HCT116 (cell line): ENCODE measurements at regions not wholly inside any gene's neighbourhood (a gene's known extent, or its start where the extent isn't known, plus 50 kb on each side); places are given as distances from the start of the nearest gene placed in this dataset.

ENCODE experiments used
- ATAC-seq: fragments of 200-7000 bp; cut with Tn5 transposase; 2 replicates; pipeline ENCODE4 v1.9.1; 2020; ENCODE audit warnings: mild to moderate bottlenecking, moderate library complexity
- BruUV-seq: library from RNA; stranded (reverse); fragments of 400-500 nt; replicated peaks from 2 replicates; lab custom pipeline; 2021; lab: Mats Ljungman, UMichigan
- CTCF ChIA-PET: fragments of 300-600 bp; sonication (Branson Sonifier 250); formaldehyde crosslinking; loops from one replicate; lab custom pipeline; 2021; ENCODE audit warnings: antibody characterized with exemption; lab: Charles Lee
- POLR2A ChIA-PET: fragments of 300-600, 350-600 bp; sonication (Branson Sonifier 250); formaldehyde crosslinking; loops from one replicate; lab custom pipeline; 2021; ENCODE audit warnings: antibody characterized with exemption; lab: Charles Lee
- RAD21 ChIA-PET, 2 experiments: fragments of 300-600 bp; sonication (Branson Sonifier 250); formaldehyde crosslinking; loops; one replicate each; lab custom pipeline; 2023; ENCODE audit warnings: low total read pairs in 2 of 2; ENCODE audit not compliant: uncharacterized antibody in 2 of 2, unreplicated experiment in 2 of 2, low non-redundant PET in 1 of 2; lab: Charles Lee
- DNase-seq: peaks from one replicate; pipeline ENCODE4 v3.0.0-alpha.2; 2010; ENCODE audit warnings: low read depth, low spot score
- H2AFZ ChIP-seq: fragments of 200-600 bp; shearing (Covaris generic), sonication (generic); 2 replicates; pipeline ENCODE4 v1.6.1; 2017; ENCODE audit warnings: low read depth, mixed run types, mixed read lengths, antibody characterized with exemption, low read length; ENCODE audit not compliant: poor library complexity, severe bottlenecking
- H3K27ac ChIP-seq: 2 replicates; pipeline ENCODE4 v1.5.1; 2012; ENCODE audit warnings: low read depth, low read length
- H3K27me3 ChIP-seq: fragments of 200-600 bp; sonication (generic); 2 replicates; pipeline ENCODE4 v1.6.1; 2016; ENCODE audit warnings: mixed run types, low read length, mixed read lengths; ENCODE audit not compliant: insufficient read depth
- H3K36me3 ChIP-seq, 2 experiments: fragments of 200-500 bp in 1 of 2; fragments of 200-600 bp in 1 of 2; sonication (Bioruptor generic) in 1 of 2; sonication (generic) in 1 of 2; 2 replicates each; pipeline versions ENCODE4 v1.5.1 to v1.6.1; 2014 to 2016; ENCODE audit warnings: low read length in 2 of 2, inconsistent platforms in 1 of 2, mixed read lengths in 1 of 2, mixed run types in 1 of 2; ENCODE audit not compliant: insufficient read depth in 2 of 2, control insufficient read depth in 1 of 2
- H3K4me1 ChIP-seq, 2 experiments: fragments of 200-600 bp in 1 of 2; sonication (generic) in 1 of 2; 2 replicates each; pipeline versions ENCODE4 v1.5.1 to v1.6.1; 2012 to 2017; ENCODE audit warnings: low read length in 2 of 2, inconsistent platforms in 1 of 2, mild to moderate bottlenecking in 1 of 2, mixed read lengths in 1 of 2, mixed run types in 1 of 2, moderate library complexity in 1 of 2; ENCODE audit not compliant: insufficient read depth in 2 of 2, control insufficient read depth in 1 of 2
- H3K4me2 ChIP-seq: fragments of 200-600 bp; sonication (generic); 2 replicates; pipeline ENCODE4 v1.6.1; 2017; ENCODE audit warnings: mixed run types, low read length, mixed read lengths
- H3K4me3 ChIP-seq, 2 experiments: fragments of 200-600 bp in 1 of 2; sonication (generic) in 1 of 2; replicated peaks in 1 of 2; 2 replicates each; pipeline ENCODE4 v1.5.1; 2011 to 2016; ENCODE audit warnings: low read length in 2 of 2, control low read depth in 1 of 2, low read depth in 1 of 2, mild to moderate bottlenecking in 1 of 2, mixed read lengths in 1 of 2, mixed run types in 1 of 2
- H3K79me2 ChIP-seq: fragments of 200-600 bp; sonication (generic); 2 replicates; pipeline ENCODE4 v1.6.1; 2017; ENCODE audit warnings: mild to moderate bottlenecking, mixed run types, low read length, moderate library complexity, mixed read lengths; ENCODE audit not compliant: insufficient read depth
- H3K9ac ChIP-seq: fragments of 200-600 bp; sonication (generic); 2 replicates; pipeline ENCODE4 v1.6.1; 2016; ENCODE audit warnings: low read length, mixed read lengths
- H3K9me2 ChIP-seq: fragments of 200-600 bp; sonication (generic), shearing (Covaris generic); 2 replicates; pipeline ENCODE4 v1.6.1; 2017; ENCODE audit warnings: mixed run types, mild to moderate bottlenecking, moderate library complexity; ENCODE audit not compliant: insufficient read depth
- H3K9me3 ChIP-seq, 2 experiments: fragments of 200-500 bp in 1 of 2; fragments of 200-600 bp in 1 of 2; sonication (Bioruptor generic) in 1 of 2; sonication (generic) in 1 of 2; 2 replicates each; pipeline ENCODE4 v1.6.1; 2014 to 2017; ENCODE audit warnings: low read length in 2 of 2, mixed read lengths in 2 of 2, inconsistent platforms in 1 of 2, low read depth in 1 of 2, mild to moderate bottlenecking in 1 of 2, mixed run types in 1 of 2, moderate library complexity in 1 of 2; ENCODE audit not compliant: control insufficient read depth in 1 of 2, insufficient read depth in 1 of 2
- H4K20me1 ChIP-seq: fragments of 200-600 bp; sonication (generic), shearing (Covaris generic); 2 replicates; pipeline ENCODE4 v1.6.1; 2017; ENCODE audit warnings: mixed run types, mild to moderate bottlenecking, moderate library complexity; ENCODE audit not compliant: insufficient read depth
- CBX3 ChIP-seq: IDR thresholded peaks from 2 replicates; pipeline ENCODE4 v1.6.1; 2012; ENCODE audit warnings: low read depth
- CEBPB ChIP-seq: IDR thresholded peaks from 2 replicates; pipeline ENCODE4 v1.6.1; 2012; ENCODE audit warnings: low read depth
- EGR1 ChIP-seq: IDR thresholded peaks from 2 replicates; pipeline ENCODE4 v1.6.1; 2012; ENCODE audit warnings: low read depth
- ELF1 ChIP-seq: IDR thresholded peaks from 2 replicates; pipeline ENCODE4 v1.6.1; 2012; ENCODE audit warnings: low read depth, borderline replicate concordance
- EZH2 ChIP-seq: fragments of 200-600 bp; sonication (generic); IDR thresholded peaks from 2 replicates; pipeline ENCODE4 v1.6.1; 2017; ENCODE audit warnings: antibody characterized with exemption, mixed run types
- EZH2phosphoT487 ChIP-seq: fragments of 200-600 bp; IDR thresholded peaks from 2 replicates; pipeline ENCODE4 v1.6.1; 2018; ENCODE audit warnings: antibody characterized with exemption, borderline replicate concordance
- FOSL1 ChIP-seq: IDR thresholded peaks from 2 replicates; pipeline ENCODE4 v1.6.1; 2012; ENCODE audit warnings: low read depth
- RAD21 ChIP-seq: IDR thresholded peaks from 2 replicates; pipeline ENCODE4 v1.6.1; 2012; ENCODE audit warnings: low read depth, mild to moderate bottlenecking
- SP1 ChIP-seq: IDR thresholded peaks from 2 replicates; pipeline ENCODE4 v1.6.1; 2012; ENCODE audit warnings: low read depth
- SRF ChIP-seq: IDR thresholded peaks from 2 replicates; pipeline ENCODE4 v1.6.1; 2012; ENCODE audit warnings: low read depth
- TCF7L2 ChIP-seq: IDR thresholded peaks from 2 replicates; pipeline ENCODE4 v1.7.0; 2011; ENCODE audit warnings: borderline replicate concordance, inconsistent platforms; ENCODE audit not compliant: insufficient read depth, insufficient read length; ENCODE audit errors: extremely low read depth
- ZBTB33 ChIP-seq: IDR thresholded peaks from 2 replicates; pipeline ENCODE4 v1.6.1; 2011; ENCODE audit warnings: mild to moderate bottlenecking, low read length, moderate library complexity; ENCODE audit not compliant: insufficient replicate concordance; ENCODE audit errors: extremely low read depth
- ZNF274 ChIP-seq: fragments of 200-500 bp; sonication (Bioruptor generic); IDR thresholded peaks from 2 replicates; pipeline ENCODE4 v1.6.1; 2014; ENCODE audit warnings: mild to moderate bottlenecking, low read depth, low read length, inconsistent platforms
- intact Hi-C: fragments of 100-400 bp; cut with micrococcal nuclease; formaldehyde crosslinking; loops from 2 replicates; pipeline ENCODE4 v1.10.0; 2022
- TF ChIP-seq, protein P1 (sequence below): IDR thresholded peaks from 2 replicates; pipeline ENCODE4 v1.6.1; 2012
- TF ChIP-seq, protein P2 (sequence below), 3 experiments: fragments of 200-600 bp in 1 of 3; sonication (generic) in 1 of 3; IDR thresholded peaks in 2 of 3; conservative IDR thresholded peaks in 1 of 3; 2 replicates each; pipeline ENCODE4 v1.5.1; 2012 to 2017; ENCODE audit warnings: low read depth in 2 of 3, low read length in 2 of 3, antibody characterized with exemption in 1 of 3, borderline replicate concordance in 1 of 3, control low read depth in 1 of 3, mild to moderate bottlenecking in 1 of 3, mixed read lengths in 1 of 3, mixed run types in 1 of 3, moderate library complexity in 1 of 3; ENCODE audit not compliant: insufficient read depth in 1 of 3

DNA sequence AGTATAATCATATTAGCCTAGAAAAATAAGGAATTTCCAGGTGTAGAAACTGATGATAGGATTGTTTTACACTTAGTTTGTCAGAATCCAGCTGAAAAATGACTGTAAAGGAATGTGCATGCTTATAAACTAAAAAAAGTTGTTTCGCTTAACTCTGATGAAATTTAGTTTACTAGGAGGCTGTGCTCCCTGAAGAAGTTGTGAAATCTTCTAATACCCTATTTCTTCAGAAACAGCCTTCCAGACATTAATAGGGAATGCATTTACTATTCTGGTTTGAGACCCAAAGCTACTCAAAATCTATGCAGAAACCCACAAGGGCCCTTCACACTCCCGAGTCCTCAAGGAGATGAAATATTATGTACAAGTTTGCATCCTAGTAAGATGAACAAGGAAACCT is 105.5 kb upstream of the SSTR4 start:
- no peak for ATAC-seq
- no peaks in the 10 kb centered on the region for H3K36me3 ChIP-seq
- BruUV-seq: no TSS peak
- peaks cover 61% of the 10 kb centered on the region for H3K27me3 ChIP-seq
- ChIA-PET CTCF (no interaction called here), POLR2A (no interaction called here), RAD21 (no interaction called here)
- H3K27ac ChIP-seq: no peak overlapping the region
- H3K4me1 ChIP-seq: no peaks in the 10 kb centered on the region
- intact Hi-C loops: no loop called here
- no peaks in the 10 kb centered on the region for H3K79me2 ChIP-seq
- H3K4me2 ChIP-seq: no peak overlapping the region
- H3K4me3 ChIP-seq: no peak overlapping the region
- H2AFZ ChIP-seq: no peak overlapping the region
- no peaks in the 10 kb centered on the region for H3K9me2 ChIP-seq
- no peaks in the 10 kb centered on the region for H3K9me3 ChIP-seq
- TF ChIP-seq EZH2phosphoT487 (no peak), RAD21 (no peak), SRF (no peak)
- TF ChIP-seq, protein P1, sequence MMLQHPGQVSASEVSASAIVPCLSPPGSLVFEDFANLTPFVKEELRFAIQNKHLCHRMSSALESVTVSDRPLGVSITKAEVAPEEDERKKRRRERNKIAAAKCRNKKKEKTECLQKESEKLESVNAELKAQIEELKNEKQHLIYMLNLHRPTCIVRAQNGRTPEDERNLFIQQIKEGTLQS: no peak
- H4K20me1 ChIP-seq: no peaks in the 10 kb centered on the region
- H3K9ac ChIP-seq: no peak overlapping the region
- DNase-seq: no peak

DNA sequence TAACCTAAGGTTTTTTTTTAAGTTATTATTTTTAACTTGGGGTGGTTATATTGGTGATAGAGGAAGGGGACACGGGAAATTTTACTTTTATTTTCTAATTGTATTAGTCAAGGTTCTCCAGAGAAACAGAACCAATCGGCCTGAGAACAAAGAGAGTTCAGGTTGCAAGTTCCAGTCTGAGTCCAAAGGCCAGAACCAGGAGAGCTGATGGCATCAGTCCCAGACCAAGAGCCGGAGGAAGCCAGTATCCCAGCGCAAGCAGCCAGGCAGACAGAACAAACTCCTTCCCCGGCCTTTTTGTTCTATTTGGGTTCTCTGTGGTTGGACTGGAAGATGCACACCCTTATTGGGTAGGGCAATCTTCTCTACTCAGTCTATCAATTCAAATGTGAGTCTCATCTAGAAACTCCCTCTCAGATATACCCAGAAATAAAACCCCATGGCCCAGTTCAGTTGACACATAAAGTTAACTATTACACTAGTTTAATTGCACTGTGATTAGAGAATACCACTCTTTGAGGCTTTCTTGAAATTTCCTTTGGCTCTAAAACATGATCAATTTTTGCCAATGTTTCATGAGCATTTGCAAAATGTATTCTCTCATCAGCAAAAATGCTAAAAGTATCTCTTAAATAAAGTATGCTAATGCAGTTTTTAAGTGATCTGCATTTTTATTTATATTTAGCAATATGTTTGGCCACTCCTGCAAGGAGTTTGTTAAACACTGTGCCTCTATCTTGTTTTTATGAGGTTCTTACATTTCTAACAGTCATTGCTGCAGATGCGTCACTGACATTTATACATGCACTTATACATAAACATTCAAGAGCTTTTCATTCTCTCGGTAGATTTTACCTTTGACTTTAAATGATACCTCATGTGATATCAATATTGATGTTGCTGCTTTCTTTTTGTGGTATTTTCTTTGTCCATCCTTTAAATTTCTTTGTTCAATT is 103.2 kb upstream of the SSTR4 start:
- POLR2A ChIA-PET: no interaction called here
- Histone ChIP-seq H3K27me3 (peaks cover 50% of the 10 kb centered on the region), H3K36me3 (no peaks in the 10 kb centered on the region), H2AFZ (no peak overlapping the region), H3K9ac (no peak overlapping the region), H3K9me2 (no peaks in the 10 kb centered on the region), H3K4me3 (no peak overlapping the region), H3K9me3 (no peaks in the 10 kb centered on the region), H3K27ac (no peak overlapping the region), H4K20me1 (no peaks in the 10 kb centered on the region), H3K4me1 (no peaks in the 10 kb centered on the region), H3K79me2 (no peaks in the 10 kb centered on the region), H3K4me2 (no peak overlapping the region)
- RAD21 ChIA-PET: no interaction called here
- ATAC-seq: no peak
- CTCF ChIA-PET: no interaction called here
- DNase-seq: no peak
- intact Hi-C loops: no loop called here
- no TSS peak for BruUV-seq
- no peak for TF ChIP-seq ZNF274
- TF ChIP-seq, protein P2, sequence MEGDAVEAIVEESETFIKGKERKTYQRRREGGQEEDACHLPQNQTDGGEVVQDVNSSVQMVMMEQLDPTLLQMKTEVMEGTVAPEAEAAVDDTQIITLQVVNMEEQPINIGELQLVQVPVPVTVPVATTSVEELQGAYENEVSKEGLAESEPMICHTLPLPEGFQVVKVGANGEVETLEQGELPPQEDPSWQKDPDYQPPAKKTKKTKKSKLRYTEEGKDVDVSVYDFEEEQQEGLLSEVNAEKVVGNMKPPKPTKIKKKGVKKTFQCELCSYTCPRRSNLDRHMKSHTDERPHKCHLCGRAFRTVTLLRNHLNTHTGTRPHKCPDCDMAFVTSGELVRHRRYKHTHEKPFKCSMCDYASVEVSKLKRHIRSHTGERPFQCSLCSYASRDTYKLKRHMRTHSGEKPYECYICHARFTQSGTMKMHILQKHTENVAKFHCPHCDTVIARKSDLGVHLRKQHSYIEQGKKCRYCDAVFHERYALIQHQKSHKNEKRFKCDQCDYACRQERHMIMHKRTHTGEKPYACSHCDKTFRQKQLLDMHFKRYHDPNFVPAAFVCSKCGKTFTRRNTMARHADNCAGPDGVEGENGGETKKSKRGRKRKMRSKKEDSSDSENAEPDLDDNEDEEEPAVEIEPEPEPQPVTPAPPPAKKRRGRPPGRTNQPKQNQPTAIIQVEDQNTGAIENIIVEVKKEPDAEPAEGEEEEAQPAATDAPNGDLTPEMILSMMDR (IDR thresholded peaks at IDR 0.05 in 2 of 3, conservative IDR thresholded peaks at IDR 0.05 in 1 of 3; ENCODE audit: borderline replicate concordance in 1 of 3, insufficient read depth in 1 of 3, low read depth in 2 of 3, low read length in 2 of 3): no peak
- TF ChIP-seq, protein P1: no peak
- TF ChIP-seq FOSL1: no peak
- no peak for TF ChIP-seq SP1
- no peak for TF ChIP-seq CEBPB
- TF ChIP-seq RAD21: no peak
- TF ChIP-seq EGR1: no peak
- no peak for TF ChIP-seq ZBTB33
- TF ChIP-seq TCF7L2: no peak
- TF ChIP-seq ELF1: no peak
- no peak for TF ChIP-seq EZH2
- no peak for TF ChIP-seq EZH2phosphoT487
- TF ChIP-seq CBX3: no peak
